ENCODE measurements at regions not wholly inside any gene's neighbourhood (a gene's known extent, or its start where the extent isn't known, plus 50 kb on each side); places are given as distances from the start of the nearest gene placed in this dataset.

GRCh38 chr4:1464581-1465171 lies 58.4 kb upstream of the NKX1-1 start:
- no peak for TF ChIP-seq CTCF (IDR thresholded peaks at IDR 0.05; ENCODE audit: extremely low read depth in 1 of 2, insufficient read depth in 1 of 2, low read depth in 1 of 2, low read length in 2 of 2)
- TF ChIP-seq POLR2A (IDR thresholded peaks at IDR 0.05; ENCODE audit: low read depth, low read length) = no peak
- no peak for TF ChIP-seq EZH2 (IDR thresholded peaks at IDR 0.05; ENCODE audit: borderline replicate concordance, low read depth, low read length, severe bottlenecking)
- TF ChIP-seq JUN (IDR thresholded peaks at IDR 0.05; ENCODE audit: borderline replicate concordance, insufficient read depth, insufficient read length, low read depth) = no peak

All from endothelial cell of umbilical vein (primary cell).